HG02938 (cell line): ENCODE measurements at regions not wholly inside any gene's neighbourhood (a gene's known extent, or its start where the extent isn't known, plus 50 kb on each side); places are given as distances from the start of the nearest gene placed in this dataset.

ENCODE experiments used
- ATAC-seq: cut with Tn5 transposase; IDR thresholded peaks from one replicate; pipeline ENCODE4 v1.9.1; 2021; ENCODE audit warnings: mild to moderate bottlenecking, moderate library complexity; ENCODE audit not compliant: unreplicated experiment

GRCh38 chr18:65415098-65415497, 335.7 kb upstream of the CDH7 start:
- no peak for ATAC-seq

DNA sequence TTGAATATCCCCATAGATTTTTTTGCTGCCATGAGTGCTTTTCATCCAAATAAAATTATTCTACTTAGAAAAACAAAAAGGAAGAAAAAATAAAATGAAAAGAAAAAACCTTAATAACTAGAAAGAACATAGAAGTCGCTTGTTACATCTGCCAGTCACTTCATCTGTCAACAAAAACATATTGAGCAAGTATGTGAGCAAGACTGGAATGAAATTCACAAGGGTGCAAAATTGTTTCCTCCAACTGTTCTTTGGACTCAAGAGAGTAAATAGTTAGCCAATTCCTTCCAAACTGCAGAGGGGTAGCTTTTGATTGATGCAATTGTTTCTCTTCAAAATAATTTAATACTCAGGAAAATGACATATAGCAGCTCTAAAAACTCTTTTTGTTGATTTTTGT, 336.3 kb upstream of the CDH7 start:
- ATAC-seq: no peak

- no peak for ATAC-seq
Observed at GRCh38 chr18:65411061-65411460, 339.8 kb upstream of the CDH7 start.

GRCh38 chr18:65409261-65409660, 341.6 kb upstream of the CDH7 start:
- no peak for ATAC-seq

GRCh38 chr18:65403534-65403933, 347.3 kb upstream of the CDH7 start:
- no peak for ATAC-seq

DNA sequence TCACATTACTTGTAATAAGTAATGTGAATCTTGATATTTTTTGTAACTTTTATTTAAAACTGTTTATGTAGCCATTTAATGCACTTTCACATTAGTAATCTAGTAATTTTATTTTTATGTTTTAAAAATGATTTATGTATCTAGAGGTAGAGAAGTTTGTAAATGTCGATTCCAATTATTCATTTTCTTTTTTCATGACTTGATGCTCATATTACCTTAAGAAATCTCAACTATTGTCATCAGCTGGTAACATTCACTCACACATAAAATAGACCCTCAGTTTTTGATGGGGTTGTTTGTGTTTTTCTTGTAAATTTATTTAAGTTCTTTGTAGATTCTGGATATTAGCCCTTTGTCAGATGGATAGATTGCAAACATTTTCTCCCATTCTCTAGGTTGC, 351.7 kb upstream of the CDH7 start:
- no peak for ATAC-seq

DNA sequence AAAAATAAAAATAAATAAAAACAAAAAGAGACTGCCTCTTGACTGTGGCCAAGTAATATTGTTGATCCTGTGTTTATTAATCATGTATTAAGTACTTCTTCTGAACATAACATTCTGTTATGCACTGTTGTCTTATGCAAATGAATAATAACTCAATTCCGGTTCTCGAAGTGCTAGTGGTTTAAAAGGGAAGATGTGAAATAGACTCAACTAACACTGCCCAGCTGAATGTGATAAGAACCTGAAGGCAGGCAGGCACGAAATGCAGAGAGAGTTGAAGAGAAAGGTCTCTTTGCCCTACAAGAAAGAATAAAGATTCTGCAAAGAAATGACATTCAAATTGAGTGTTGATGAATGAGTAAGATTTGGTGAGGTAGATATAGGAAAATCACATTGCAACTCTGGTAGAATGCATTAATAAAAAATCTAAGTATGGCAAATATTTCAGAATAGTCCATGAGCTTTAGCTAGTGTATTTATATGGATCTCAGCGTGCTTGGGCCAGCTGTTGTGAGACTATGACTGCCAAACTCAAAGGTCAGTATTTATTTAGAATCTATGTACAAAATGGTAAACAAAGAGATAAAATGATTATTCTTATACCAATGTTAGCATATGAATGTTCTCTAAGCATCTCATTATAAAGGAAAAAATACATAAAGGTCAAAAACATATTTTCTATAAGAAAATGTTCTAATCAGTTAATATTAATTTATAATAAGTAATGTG, 352.3 kb upstream of the CDH7 start:
- ATAC-seq: no peak

DNA sequence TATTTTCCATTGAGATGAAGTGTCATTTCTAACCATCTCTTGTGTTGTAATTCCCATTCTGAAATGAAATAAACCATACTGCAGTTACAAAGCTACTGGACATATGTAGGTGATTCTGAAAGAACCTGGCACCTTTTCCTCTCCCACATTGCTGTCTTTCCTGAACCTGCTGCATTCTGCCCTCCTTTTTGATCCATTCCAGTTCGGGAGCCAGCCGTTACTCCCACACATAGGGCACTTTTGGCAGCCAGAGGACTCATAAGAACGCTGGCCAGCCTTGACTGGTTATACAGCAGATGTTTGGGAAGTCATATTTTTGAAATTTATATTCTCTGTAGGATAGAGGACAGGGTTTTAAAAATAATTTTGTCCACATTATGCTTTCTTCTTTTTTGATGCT, 369.8 kb upstream of the CDH7 start:
- ATAC-seq: no peak

- no peak for ATAC-seq
Observed at GRCh38 chr18:65380571-65380970, 370.2 kb upstream of the CDH7 start.

DNA sequence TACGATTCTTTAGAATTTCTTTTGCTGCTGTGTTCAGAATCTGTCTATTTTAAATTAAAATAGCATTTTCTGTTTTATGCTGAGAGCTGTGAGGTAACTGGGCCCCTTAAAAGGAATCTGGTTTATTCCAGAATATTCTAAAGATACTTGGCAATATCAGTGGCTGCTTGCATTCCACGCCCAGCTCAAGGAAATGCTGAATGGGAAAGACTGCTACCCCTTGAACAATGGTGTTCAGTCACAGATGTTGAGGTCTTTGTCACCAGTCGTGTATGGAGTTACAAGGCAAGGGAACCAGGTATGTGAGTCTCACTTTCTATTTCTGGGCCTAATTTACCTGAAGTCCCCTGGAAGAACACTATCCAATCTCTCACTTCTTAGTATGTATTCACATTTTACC, 377.9 kb upstream of the CDH7 start:
- no peak for ATAC-seq

DNA sequence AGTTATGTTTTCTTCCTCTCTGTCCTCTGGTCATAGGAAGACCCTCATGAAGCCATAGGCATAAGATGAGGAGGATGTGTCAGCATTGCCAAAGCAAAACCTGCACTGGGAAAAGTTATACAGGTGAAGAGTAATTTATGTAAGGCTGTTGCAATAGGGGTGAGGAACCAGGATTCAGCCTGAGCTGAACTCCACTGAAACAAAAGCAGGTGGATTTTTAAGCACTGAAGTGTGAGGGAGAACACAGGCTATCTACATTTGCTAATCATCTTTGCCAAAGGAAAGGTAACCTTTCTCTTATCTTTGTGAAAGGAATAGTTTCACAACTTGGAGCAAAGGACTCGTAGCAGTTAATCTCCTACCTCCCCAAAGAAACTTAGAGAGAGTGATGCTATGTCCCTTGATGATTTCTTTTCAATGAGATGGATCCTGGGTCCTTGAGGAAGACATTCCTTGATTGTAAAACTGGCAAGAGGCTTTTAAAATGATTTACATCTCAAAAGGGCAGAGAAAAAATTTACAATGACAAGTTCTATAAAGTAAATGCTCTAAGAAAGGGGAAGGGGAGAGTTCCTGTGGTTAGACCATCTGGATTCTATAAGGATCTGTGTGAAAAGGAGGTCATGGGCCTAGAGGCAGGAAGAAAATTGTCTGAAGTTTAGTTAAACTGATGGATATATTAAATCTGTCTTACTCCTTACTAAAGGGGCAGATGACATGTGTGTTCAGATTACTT, 385.4 kb upstream of the CDH7 start:
- ATAC-seq: no peak

GRCh38 chr18:65363911-65364632, 386.7 kb upstream of the CDH7 start:
- ATAC-seq: no peak

DNA sequence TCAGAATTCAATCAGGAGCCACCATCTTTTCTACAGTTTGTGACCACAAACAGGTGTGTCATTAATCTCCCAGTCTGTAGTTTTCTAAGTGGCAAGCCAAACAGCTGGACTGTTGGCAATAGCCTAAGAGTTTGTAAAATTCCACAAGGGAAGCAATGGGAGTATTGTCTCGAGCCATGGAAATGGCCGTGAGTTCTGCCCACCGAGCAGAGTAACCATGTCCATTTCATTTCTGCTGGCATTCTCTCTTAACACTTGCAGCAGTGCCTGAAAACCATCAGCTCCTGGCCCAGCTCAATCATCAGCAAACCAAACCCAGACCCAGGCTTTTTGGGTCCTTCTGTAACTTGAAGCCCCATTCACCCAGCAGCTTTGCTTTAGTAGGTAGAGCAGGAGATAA, 387.8 kb upstream of the CDH7 start:
- no peak for ATAC-seq

- no peak for ATAC-seq
Observed at GRCh38 chr18:65359479-65359878, 391.3 kb upstream of the CDH7 start.

DNA sequence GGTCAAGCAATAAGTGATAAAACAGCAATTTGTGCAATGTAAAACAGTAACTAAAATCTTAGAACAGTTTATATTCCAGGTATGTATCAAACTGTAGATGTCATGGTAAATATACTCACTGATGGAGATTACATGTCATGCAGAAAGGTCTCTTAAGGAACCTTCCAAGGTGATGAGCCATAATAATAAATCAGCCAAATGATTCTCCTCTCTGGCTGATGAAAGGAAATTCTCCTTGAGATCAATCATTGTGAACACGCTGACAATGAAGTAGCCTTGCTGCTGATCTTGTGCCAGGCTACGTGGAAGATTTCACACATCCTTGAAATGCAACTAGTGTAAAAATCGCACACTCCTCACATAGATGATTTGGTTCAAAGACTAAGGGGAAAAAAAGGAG, 392.5 kb upstream of the CDH7 start:
- no peak for ATAC-seq

DNA sequence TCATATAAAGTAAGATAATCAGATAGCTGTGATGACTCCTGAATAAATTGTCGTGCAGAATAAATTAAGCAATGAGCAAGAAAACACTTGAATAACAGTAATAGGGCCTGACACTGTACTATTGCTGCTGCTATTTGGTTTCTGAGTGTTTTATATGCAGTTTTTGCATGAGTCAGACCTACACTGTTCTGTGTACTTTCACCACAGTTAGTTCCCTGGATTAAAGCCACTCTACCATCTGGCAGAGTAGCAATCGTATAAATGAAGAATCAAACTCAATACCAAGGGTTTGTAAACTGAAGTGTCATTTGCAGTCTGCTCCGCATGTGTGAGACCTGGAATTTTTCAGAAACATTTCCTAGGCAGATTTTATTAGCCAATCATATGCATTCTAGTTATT, 398.6 kb upstream of the CDH7 start:
- ATAC-seq: no peak

GRCh38 chr18:65349635-65350034, 401.2 kb upstream of the CDH7 start:
- no peak for ATAC-seq

- ATAC-seq: no peak
Observed at GRCh38 chr18:65347446-65347845, 403.4 kb upstream of the CDH7 start.

- ATAC-seq: no peak
Observed at GRCh38 chr18:65346086-65346485, 404.7 kb upstream of the CDH7 start.

GRCh38 chr18:65343571-65343970, 407.2 kb upstream of the CDH7 start:
- ATAC-seq: no peak

- ATAC-seq: no peak
Observed at GRCh38 chr18:65336411-65336810, 414.4 kb upstream of the CDH7 start.

DNA sequence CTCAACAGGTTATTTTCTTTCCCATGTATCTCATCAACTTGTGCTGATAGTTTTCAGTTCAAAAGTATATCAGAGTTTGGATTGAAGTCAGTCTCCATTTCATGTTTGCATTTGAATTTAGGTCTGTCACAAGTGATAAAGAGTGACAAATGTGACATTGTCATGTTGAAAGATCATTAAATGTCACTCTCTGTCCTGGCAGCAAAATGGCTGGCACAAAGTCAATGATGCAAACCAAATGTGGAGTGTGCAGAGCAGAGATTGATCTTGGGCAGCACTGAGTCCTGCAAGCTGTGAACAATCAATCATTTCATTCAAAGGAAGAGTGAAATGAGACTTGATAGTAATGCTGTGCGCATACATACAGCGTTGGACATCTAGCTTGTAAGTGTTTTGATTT, 421.8 kb upstream of the CDH7 start:
- no peak for ATAC-seq
